HG03097 (cell line): ENCODE measurements at regions not wholly inside any gene's neighbourhood (a gene's known extent, or its start where the extent isn't known, plus 50 kb on each side); places are given as distances from the start of the nearest gene placed in this dataset.

Source experiments
- ATAC-seq: cut with Tn5 transposase; IDR thresholded peaks from one replicate; pipeline ENCODE4 v1.9.1; 2021; ENCODE audit not compliant: unreplicated experiment, low FRiP score

DNA sequence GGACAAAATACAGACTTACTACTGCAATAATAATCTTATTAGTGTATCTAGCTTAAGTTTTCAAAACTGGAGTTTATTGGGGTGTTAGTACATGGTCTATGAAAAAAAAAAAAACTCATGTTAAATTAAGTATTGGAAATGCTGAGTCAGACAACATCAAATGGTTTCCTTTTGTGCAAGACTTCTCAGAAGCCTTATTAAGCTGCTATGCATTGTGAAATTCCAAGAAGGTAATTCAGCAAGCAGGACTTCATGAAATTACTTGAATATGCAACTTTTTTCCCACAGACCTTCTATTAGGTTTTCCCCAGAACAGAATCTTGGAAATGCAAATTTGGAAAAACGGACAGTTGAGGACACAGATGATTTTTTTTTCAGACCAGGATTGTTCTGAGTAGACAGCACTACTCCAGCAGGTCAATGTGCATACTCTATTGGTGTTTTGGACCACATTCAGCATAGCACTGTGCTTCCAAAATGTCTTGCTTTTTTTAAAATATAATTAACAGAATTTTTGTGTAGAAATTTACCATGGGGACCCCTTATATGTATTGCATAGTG lies 568.8 kb upstream of the TENM3 start:
- no peak for ATAC-seq

DNA sequence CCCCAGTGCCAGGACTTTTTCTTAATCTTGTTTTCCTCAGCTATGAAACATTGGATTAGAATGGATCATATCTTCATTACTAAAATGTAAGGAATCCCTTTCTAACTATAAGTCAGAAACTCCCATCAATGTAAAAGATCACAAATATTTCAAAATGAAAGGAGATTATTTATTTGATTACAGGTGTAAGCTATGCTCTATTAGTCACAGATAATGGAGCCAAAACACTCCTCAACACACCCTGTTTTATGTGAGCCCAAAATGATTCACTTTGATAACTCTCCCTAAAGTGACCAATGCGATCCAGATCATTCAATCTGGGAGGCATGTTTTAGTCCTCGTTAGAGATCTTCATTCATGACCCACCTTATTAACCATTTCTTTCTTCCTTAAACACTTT lies 566.7 kb upstream of the TENM3 start:
- ATAC-seq = no peak

GRCh38 chr4:181677201-181677600 lies 566.0 kb upstream of the TENM3 start:
- ATAC-seq = no peak

- no peak for ATAC-seq
These were observed 565.6 kb upstream of the TENM3 start for GRCh38 chr4:181677621-181678020.

DNA sequence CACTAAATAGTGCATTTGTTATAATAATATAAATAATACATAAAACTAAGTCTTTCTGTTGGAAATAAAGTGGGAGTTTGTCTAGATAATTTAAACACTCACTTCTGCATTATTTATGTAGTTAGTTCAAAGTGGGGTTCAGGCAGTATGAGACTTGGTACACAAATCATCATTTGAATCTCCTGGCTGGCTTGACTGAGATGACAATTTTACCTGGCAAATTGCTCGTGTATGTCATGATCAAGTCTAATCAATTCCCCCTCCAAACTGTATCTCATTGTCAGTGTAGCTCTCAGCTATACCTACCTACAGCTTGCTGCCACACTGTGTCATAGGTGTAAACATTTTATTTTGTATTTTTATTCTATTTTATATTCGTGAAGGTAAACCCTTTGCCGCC lies 563.4 kb upstream of the TENM3 start:
- ATAC-seq = no peak

GRCh38 chr4:181682367-181683047 lies 560.7 kb upstream of the TENM3 start:
- ATAC-seq = no peak

DNA sequence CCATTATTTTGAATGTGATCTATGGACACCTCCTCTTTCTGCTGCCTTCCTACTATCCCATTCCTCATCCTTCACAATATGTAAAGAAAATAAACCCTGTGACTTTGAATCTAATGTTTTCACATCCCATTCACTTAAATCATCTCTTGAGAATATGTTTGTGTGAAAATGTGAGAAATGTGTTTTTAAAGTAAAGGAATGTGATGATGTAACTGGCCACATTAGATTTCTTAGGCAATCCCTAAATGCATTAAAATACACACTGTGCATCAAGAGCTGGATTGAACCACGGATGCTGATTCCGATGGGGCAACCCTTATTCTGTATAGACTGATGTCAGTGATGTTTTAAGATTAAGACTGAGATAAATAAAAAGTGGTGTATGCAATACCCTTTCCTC lies 558.9 kb upstream of the TENM3 start:
- ATAC-seq = no peak

GRCh38 chr4:181685461-181685860 lies 557.7 kb upstream of the TENM3 start:
- ATAC-seq = no peak

DNA sequence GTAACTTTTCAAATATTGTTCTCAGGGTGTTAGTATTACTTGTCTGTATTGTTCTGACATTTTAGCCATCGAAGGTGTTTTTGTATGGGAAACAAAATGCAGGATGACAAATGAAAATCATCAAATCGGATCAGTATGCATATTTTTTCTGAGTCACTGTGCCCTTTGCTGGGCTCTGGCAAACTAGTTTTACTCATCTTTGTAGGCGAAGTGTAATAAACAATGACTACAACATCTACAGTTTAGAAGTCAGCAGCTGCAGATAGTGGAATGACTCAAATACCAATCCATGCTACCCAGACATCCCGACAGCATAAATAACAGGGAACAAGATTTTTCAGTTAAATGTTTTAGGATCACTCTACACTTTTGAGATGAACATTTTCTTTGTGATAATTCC lies 557.3 kb upstream of the TENM3 start:
- no peak for ATAC-seq

GRCh38 chr4:181687116-181687515 lies 556.1 kb upstream of the TENM3 start:
- no peak for ATAC-seq

- ATAC-seq = no peak
These were observed 554.8 kb upstream of the TENM3 start for GRCh38 chr4:181688432-181688831.

GRCh38 chr4:181688872-181689271 lies 554.3 kb upstream of the TENM3 start:
- no peak for ATAC-seq

GRCh38 chr4:181690498-181690897 lies 552.7 kb upstream of the TENM3 start:
- ATAC-seq = no peak

DNA sequence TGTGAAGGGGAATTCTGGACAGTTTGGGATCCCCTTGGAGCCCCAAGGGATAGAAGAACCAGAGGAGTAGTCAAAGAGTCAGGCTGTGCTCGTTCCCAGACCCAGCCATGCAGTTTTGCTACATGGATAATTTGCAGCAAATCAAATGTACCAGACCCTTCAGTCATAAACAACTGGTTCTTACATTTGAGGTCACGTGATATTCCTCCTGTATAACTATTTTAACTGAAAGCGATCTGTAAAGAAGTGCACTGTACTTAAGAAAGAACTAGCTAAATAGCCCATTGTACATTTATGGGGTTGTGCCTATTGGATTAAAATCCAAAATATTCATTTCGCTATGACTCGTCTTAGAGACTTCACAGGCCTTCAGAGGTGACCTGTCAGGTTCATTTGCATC lies 550.2 kb upstream of the TENM3 start:
- no peak for ATAC-seq

GRCh38 chr4:181693517-181693916 lies 549.7 kb upstream of the TENM3 start:
- no peak for ATAC-seq

DNA sequence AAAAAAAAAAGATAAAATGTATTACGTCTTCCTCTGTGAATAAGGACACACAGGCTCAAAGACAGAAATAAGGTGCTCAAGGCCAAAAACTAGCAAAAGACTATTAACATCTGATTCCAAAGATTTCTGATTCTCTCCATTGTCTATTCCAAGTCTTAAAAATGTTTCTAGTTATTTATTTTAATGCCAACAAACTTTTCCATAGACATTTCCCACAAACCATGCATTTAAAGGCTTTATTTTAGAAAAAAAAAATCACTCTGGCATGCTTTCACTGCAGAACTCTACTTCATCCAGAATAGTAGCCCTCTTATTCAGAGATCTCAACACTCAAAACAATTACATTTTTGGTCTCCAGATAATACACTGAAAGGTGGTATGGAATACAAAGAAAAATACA lies 545.0 kb upstream of the TENM3 start:
- ATAC-seq = no peak

GRCh38 chr4:181701214-181701613 lies 542.0 kb upstream of the TENM3 start:
- ATAC-seq = no peak

DNA sequence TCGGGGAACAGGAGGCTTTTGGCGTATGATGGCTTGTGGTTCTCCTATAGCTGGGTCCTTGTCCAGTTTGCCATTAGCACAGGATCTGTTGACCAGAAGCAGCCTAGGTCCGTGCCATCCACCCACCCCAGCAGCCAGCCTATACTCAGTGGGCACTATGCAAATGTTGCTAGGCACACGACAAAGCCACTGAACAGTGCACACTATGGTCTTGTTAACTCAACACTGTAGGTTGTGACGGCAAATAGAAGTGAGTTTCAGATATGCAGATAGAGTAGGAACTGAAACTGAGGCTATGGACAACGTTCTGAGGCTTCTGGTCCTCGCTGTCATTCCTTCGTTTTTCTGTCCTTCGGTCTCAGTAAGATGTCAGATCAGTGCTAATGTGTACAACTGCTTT lies 541.3 kb upstream of the TENM3 start:
- ATAC-seq = no peak

DNA sequence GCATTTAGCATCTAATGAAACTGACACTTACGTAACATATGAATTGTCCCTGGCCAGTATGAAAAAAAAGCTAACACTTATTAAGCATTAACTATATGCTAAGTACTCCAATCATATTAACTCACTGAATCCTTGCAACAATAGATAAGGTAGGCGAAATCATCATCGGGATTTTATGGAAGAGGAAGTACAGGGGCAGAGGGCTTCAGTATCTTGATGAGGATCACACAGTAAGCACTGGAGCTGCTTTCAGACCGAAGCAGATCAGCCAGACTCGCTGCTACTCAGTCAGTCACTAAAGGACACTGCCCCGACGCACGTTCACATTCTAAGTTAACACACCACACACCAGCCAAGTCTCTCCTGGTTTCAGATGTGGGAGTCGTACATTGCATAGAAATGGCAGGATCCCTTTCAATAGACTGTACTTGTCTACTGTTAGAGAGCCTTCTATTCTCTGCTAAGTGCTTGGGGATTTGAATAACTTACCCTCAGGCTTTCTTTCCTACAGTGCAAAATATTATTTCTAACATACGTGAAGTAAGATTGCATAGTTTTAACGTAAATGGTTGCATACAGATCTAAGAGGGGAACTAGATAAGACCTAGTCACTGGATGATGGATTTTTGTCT lies 540.2 kb upstream of the TENM3 start:
- ATAC-seq = no peak

DNA sequence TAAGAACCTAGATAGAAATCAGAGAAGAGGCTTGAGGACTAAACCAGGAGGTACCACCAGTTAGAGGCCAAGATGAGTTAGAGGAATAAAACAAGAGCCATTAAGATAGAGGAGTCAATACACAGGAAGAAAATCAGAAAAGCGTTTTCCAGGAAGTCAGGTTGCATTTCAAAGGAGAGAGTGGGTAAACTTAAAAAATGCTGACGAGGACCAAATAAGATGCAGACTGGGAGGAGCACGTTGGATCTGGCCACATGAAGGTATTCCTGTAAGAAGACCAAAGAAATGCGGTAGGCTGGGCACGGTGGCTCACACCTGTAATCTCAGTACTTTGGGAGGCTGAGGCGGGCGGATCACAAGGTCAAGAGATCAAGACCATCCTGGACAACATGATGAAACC lies 533.1 kb upstream of the TENM3 start:
- no peak for ATAC-seq

DNA sequence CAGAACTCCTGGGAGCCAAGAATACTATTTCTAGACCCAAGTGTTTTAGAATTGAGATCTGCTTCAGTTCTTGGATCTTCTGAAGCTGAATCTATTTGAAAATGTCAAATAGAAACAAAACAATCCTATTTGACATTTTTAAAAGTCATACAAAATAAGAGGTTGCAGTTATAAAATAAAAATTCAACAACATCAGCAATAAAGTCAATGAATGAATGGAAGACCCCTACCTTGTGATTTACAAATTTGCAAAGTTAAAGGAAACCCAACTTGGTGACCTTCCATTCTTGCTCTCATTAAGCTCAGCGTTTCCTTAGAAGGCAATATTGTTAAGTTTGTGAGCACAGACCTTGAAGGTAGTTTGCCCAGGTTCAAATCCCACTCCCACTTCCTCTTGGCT lies 531.8 kb upstream of the TENM3 start:
- no peak for ATAC-seq

- ATAC-seq = no peak
These were observed 514.8 kb upstream of the TENM3 start for GRCh38 chr4:181728305-181728966.
